DMS114 treated with DMSO at 0.1 percent for 48 hours (cell line): ENCODE measurements at regions not wholly inside any gene's neighbourhood (a gene's known extent, or its start where the extent isn't known, plus 50 kb on each side); places are given as distances from the start of the nearest gene placed in this dataset.

Experiments
- DNase-seq: peaks from one replicate; lab custom pipeline; 2025; ENCODE audit not compliant: unreplicated experiment; lab: John Stamatoyannopoulos, UW

GRCh38 chr5:4101189-4101588 lies 505.6 kb downstream of the IRX1 start:
- no peak for DNase-seq

GRCh38 chr5:4104831-4105597 lies 509.4 kb downstream of the IRX1 start:
- DNase-seq, result no peak

GRCh38 chr5:4108690-4109089 lies 513.1 kb downstream of the IRX1 start:
- no peak for DNase-seq

- DNase-seq, result no peak
These were observed 517.8 kb downstream of the IRX1 start for GRCh38 chr5:4113426-4113825.

- no peak for DNase-seq
These were observed 518.3 kb downstream of the IRX1 start for GRCh38 chr5:4113905-4114304.

GRCh38 chr5:4114452-4114851 lies 518.8 kb downstream of the IRX1 start:
- no peak for DNase-seq

- no peak for DNase-seq
These were observed 521.2 kb downstream of the IRX1 start for GRCh38 chr5:4116834-4117233.

GRCh38 chr5:4124221-4124970 lies 528.8 kb downstream of the IRX1 start:
- no peak for DNase-seq

GRCh38 chr5:4128994-4129393 lies 533.4 kb downstream of the IRX1 start:
- no peak for DNase-seq

GRCh38 chr5:4129523-4129922 lies 533.9 kb downstream of the IRX1 start:
- no peak for DNase-seq

- DNase-seq, result no peak
These were observed 535.2 kb downstream of the IRX1 start for GRCh38 chr5:4130819-4131218.

GRCh38 chr5:4137781-4138180 lies 542.1 kb downstream of the IRX1 start:
- no peak for DNase-seq

- DNase-seq, result no peak
These were observed 547.2 kb downstream of the IRX1 start for GRCh38 chr5:4142842-4143241.

GRCh38 chr5:4144411-4145007 lies 548.9 kb downstream of the IRX1 start:
- no peak for DNase-seq

- no peak for DNase-seq
These were observed 549.9 kb downstream of the IRX1 start for GRCh38 chr5:4145511-4145910.

- no peak for DNase-seq
These were observed 552.4 kb downstream of the IRX1 start for GRCh38 chr5:4148009-4148408.

- no peak for DNase-seq
These were observed 554.4 kb downstream of the IRX1 start for GRCh38 chr5:4150067-4150466.

GRCh38 chr5:4156153-4156552 lies 560.5 kb downstream of the IRX1 start:
- no peak for DNase-seq

- no peak for DNase-seq
These were observed 561.3 kb downstream of the IRX1 start for GRCh38 chr5:4156889-4157288.

GRCh38 chr5:4158750-4159447 lies 563.3 kb downstream of the IRX1 start:
- DNase-seq, result no peak

GRCh38 chr5:4159681-4160080 lies 564.0 kb downstream of the IRX1 start:
- no peak for DNase-seq

GRCh38 chr5:4164167-4164566 lies 568.5 kb downstream of the IRX1 start:
- DNase-seq, result no peak
